Suprapubic skin (tissue), 4 donors: ENCODE measurements at regions not wholly inside any gene's neighbourhood (a gene's known extent, or its start where the extent isn't known, plus 50 kb on each side); places are given as distances from the start of the nearest gene placed in this dataset.

Source experiments
- CTCF ChIP-seq, 2 donors: fragments of 200-600 bp in 1 of 2; fragments of 450-650 bp in 1 of 2; sonication (generic) in 1 of 2; IDR thresholded peaks; one replicate each; pipeline ENCODE4 v1.5.1; 2016 to 2019; ENCODE audit warnings: antibody characterized with exemption in 2 of 2, mild to moderate bottlenecking in 1 of 2, moderate library complexity in 1 of 2
- EP300 ChIP-seq: sonication (generic); formaldehyde crosslinking; IDR thresholded peaks from one replicate; pipeline ENCODE4 v1.6.1; 2017; ENCODE audit warnings: antibody characterized with exemption
- POLR2A ChIP-seq, 2 donors: fragments of 450-650 bp; IDR thresholded peaks; one replicate each; pipeline ENCODE4 v1.6.1; 2017; ENCODE audit warnings: antibody characterized with exemption in 2 of 2, mild to moderate bottlenecking in 2 of 2, moderate library complexity in 2 of 2
- POLR2AphosphoS5 ChIP-seq, 3 donors: sonication (generic); formaldehyde crosslinking; IDR thresholded peaks; one replicate each; pipeline ENCODE4 v1.6.1; 2017; ENCODE audit warnings: antibody characterized with exemption in 3 of 3

GRCh38 chr10:52627279-52627678 lies 145.3 kb downstream of the MBL2 start:
- no peak for TF ChIP-seq CTCF (IDR thresholded peaks at IDR 0.05)
- TF ChIP-seq POLR2A (IDR thresholded peaks at IDR 0.05) = no peak
- no peak for TF ChIP-seq EP300
- no peak for TF ChIP-seq POLR2AphosphoS5 (IDR thresholded peaks at IDR 0.05)
